ENCODE measurements at regions not wholly inside any gene's neighbourhood (a gene's known extent, or its start where the extent isn't known, plus 50 kb on each side); places are given as distances from the start of the nearest gene placed in this dataset.

DNA sequence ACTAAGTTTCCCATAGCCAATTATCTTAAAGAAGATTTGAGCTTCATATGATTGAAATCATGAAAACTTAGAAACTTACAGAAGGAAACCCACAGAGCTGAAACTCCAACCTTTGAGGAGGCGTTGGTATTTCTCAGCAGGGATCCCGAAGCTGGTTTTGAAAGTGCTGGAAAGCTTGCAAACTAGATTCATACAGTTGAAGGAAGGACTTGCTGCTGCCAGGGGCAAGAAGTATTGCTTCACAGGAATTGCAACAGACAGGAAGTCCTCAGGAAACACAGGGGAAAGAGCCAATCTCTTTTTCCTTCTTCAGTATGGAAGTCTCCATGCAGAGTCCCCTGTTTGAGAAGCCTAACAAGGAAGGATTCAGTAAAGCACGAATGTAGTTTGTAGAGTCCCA, 419.7 kb downstream of the CD109 start:
- H3K4me3 ChIP-seq (ENCODE audit: control insufficient read depth, low read depth, low read length): no peak overlapping the region
- DNase-seq (ENCODE audit: low read depth): peak; percentile 42
- TF ChIP-seq, protein P1, sequence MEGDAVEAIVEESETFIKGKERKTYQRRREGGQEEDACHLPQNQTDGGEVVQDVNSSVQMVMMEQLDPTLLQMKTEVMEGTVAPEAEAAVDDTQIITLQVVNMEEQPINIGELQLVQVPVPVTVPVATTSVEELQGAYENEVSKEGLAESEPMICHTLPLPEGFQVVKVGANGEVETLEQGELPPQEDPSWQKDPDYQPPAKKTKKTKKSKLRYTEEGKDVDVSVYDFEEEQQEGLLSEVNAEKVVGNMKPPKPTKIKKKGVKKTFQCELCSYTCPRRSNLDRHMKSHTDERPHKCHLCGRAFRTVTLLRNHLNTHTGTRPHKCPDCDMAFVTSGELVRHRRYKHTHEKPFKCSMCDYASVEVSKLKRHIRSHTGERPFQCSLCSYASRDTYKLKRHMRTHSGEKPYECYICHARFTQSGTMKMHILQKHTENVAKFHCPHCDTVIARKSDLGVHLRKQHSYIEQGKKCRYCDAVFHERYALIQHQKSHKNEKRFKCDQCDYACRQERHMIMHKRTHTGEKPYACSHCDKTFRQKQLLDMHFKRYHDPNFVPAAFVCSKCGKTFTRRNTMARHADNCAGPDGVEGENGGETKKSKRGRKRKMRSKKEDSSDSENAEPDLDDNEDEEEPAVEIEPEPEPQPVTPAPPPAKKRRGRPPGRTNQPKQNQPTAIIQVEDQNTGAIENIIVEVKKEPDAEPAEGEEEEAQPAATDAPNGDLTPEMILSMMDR (conservative IDR thresholded peaks at IDR 0.05; ENCODE audit: control insufficient read depth, insufficient read depth, low read depth, low read length): no peak

DNA sequence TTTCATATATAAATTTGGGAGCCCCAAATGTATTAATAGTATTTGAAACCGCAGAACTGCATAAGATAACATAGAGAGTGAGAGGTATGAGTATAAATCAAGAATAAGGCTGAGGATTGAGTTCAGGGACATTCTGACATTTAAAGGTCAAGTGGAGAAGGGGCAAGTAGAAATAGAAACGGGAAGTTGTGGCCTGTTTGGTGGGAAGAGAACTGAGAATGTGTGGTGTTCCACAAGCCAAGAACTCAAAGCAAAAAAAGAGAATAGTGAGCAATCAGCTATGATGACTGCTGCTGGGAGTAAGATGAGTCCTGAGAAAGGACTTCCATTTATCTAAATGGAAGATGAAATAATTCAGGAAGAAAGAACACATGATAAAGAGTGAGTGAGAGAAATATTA, 418.4 kb downstream of the CD109 start:
- DNase-seq (ENCODE audit: low read depth): no peak
- TF ChIP-seq, protein P1 (conservative IDR thresholded peaks at IDR 0.05; ENCODE audit: control insufficient read depth, insufficient read depth, low read depth, low read length): no peak
- H3K4me3 ChIP-seq (ENCODE audit: control insufficient read depth, low read depth, low read length): no peak overlapping the region

DNA sequence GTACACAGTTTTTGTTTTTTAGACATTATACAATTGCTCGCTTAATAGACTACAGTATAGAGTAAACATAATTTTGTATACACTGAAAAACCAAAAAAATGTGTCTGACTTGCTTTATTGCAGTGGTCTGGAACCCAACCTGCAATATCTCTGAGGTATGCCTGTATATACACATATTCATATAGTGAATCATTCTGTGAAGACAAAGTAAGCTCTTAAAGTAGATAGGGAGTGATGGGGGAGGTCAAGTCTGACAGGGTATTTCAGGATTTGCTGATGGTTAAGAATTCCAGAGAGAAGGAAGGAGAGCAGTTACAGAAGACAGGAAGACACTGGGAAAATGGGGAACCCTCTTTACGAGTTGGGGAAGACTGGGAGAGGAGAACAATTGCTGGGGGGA, 417.9 kb downstream of the CD109 start:
- no peak for DNase-seq (ENCODE audit: low read depth)
- TF ChIP-seq, protein P1 (conservative IDR thresholded peaks at IDR 0.05; ENCODE audit: control insufficient read depth, insufficient read depth, low read depth, low read length): no peak
- H3K4me3 ChIP-seq (ENCODE audit: control insufficient read depth, low read depth, low read length): no peak overlapping the region

DNA sequence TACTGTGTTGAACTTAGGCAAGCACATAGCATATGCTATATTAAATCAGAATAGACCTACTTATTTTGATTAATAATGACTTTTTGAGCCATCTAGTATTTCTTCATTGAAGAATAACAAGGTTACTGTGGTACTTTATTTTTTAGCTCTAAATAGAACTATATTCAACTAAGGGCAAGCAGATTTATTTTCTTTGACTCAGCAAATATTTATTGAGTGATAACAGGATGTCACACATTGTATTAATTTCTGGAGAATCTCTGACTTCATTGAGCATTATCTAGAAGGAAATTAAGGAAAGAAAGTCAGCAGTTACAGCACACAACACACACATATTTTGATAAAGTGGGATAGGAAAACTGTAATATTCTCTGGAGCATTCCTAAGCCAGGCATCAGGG, 407.4 kb downstream of the CD109 start:
- H3K4me3 ChIP-seq (ENCODE audit: control insufficient read depth, low read depth, low read length): no peak overlapping the region
- TF ChIP-seq, protein P1 (conservative IDR thresholded peaks at IDR 0.05; ENCODE audit: control insufficient read depth, insufficient read depth, low read depth, low read length): no peak
- no peak for DNase-seq (ENCODE audit: low read depth)

DNA sequence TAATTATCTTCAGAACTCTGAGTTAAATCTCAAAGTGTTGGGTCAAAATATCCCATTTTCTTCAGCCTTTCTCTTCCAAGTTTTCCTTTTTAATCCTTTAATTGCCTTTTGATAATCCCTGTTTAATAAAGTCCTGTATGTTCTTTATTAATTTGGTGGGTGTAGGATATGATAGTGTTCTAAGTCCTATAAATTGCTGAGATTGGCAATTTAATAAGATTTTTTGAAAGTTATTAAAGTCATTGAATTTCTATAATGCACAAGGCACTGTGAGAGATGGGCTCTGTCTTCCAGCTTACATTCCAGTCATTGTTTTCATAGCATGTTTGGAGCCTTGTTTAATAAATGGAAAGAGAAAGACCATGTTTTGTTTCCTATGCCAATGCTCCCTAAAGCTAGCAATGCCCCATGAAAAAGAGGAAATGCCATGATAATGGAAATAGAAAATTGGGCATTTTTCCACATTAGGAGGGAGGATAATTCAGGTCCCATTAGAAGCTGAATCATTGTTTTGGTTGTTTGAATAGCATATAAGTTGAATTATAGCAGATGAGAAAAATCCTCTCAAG, 404.8 kb downstream of the CD109 start:
- H3K4me3 ChIP-seq (ENCODE audit: control insufficient read depth, low read depth, low read length): no peak overlapping the region
- TF ChIP-seq, protein P1 (conservative IDR thresholded peaks at IDR 0.05; ENCODE audit: control insufficient read depth, insufficient read depth, low read depth, low read length): no peak
- no peak for DNase-seq (ENCODE audit: low read depth)

DNA sequence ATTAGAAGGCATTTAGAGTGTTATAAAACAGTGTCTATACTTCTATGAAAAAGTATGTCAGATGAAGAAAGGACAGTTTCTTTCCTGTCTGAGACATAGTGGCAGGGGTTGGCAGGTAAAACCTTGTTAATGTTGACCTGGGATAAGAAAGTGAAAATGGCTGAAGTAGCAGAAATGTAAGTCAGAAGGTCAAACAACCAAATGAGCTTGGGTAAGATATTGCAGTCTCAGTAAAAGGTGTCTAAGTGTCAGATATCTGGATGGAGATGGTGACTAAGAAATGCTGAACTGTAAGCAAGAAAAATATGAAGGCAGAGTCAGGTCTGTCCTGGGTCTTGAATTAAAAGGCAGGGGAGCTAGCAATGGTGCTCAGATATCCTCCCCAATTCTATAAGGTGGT, 400.3 kb downstream of the CD109 start:
- H3K4me3 ChIP-seq (ENCODE audit: control insufficient read depth, low read depth, low read length): no peak overlapping the region
- TF ChIP-seq, protein P1 (conservative IDR thresholded peaks at IDR 0.05; ENCODE audit: control insufficient read depth, insufficient read depth, low read depth, low read length): no peak
- DNase-seq (ENCODE audit: low read depth): no peak

DNA sequence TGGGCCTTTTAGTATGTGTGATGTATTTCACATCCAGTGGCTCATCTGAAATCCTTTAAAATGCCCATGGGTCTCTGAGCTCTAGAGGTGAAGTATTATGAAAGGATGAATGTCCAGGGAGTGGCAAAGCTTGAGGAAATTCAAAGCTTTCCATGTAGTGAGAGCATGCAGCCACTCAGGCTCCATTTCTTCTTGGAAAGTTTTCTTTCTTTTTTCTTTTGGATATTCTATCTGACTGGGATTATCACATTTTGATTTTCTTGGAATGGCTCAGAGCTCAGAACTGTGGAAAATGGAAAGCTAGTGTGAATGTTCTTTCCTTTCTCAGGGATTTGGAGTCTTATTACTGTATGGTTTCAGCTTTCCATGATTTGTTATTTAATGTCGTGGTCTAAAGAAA, 397.4 kb downstream of the CD109 start:
- H3K4me3 ChIP-seq (ENCODE audit: control insufficient read depth, low read depth, low read length): no peak overlapping the region
- TF ChIP-seq, protein P1 (conservative IDR thresholded peaks at IDR 0.05; ENCODE audit: control insufficient read depth, insufficient read depth, low read depth, low read length): no peak
- DNase-seq (ENCODE audit: low read depth): no peak

All from fibroblast of mammary gland (primary cell).